Inferior parietal cortex (tissue), 1 donor: ENCODE measurements at regions not wholly inside any gene's neighbourhood (a gene's known extent, or its start where the extent isn't known, plus 50 kb on each side); places are given as distances from the start of the nearest gene placed in this dataset.

Experiments
- DNase-seq: peaks from one replicate; pipeline ENCODE4 v3.0.0-alpha.2; 2016; ENCODE audit errors: extremely low spot score

DNA sequence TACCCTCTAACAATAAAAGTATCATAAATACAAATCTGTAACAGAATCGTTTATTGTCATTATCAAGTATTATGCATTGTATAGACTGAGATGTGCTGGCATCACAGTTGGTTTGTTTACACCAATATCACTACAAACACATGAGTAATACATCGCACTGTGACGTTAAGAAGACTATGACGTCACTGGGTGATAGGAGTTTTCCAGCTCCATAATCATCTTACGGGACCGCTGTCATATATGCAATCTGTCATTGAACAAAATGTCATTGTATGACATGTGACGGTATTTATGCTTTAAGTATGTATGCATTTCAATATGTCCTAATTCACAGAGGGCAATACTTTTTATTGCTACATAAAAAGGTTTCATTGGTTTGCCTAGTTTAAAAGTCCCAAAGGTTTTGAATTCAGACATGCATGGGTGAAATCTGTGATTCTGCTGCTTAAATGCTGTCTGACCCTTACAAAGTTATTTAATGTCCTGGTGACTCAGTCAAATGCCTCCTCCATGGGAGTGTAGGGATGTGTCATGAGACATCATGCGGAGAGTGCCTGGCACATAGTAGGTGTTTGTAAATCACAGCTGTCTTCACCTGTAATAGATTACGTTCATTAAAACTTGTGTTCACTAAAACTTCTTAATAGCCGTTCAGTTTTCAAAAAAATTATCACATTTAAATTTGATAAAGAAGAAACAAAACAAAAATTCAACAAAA is 160.7 kb upstream of the PDE10A start:
- no peak for DNase-seq

DNA sequence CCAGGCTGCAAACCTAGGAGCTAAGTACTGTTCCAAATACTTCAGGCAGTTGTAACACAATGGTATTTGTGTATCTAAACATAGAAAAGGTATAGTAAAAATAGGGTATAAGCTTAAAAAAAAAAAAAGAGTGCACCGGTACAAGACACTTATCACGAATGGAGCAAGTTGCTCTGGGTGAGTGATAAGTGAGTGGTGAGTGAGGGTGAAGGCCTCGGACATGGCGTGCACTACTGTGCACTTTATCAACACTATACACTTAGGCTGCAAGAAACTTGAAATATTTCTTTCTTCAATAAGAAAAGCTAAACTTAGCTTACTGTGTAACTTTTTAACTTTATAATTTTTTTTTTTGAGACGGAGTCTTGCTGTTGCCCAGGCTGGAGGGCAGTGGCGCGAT is 159.5 kb upstream of the PDE10A start:
- no peak for DNase-seq

DNA sequence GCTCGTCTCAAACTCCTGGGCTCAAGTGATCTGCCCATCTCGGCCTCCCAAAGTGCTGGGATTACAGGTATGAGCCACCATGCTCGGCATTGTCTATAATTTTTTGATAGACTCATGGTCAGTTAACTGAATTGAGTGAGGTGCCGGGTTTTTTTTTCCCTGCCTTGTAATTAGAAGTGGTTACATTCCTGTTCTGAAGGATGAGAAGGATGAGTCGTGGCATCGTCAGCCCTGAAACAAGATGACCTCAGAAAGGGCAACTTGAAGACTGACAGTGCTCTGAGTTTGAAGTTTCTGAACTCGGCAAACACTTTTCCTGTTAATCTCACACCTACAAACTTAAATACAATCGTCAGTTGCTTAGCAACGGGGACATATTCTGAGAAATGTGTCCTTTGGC is 158.7 kb upstream of the PDE10A start:
- no peak for DNase-seq

DNA sequence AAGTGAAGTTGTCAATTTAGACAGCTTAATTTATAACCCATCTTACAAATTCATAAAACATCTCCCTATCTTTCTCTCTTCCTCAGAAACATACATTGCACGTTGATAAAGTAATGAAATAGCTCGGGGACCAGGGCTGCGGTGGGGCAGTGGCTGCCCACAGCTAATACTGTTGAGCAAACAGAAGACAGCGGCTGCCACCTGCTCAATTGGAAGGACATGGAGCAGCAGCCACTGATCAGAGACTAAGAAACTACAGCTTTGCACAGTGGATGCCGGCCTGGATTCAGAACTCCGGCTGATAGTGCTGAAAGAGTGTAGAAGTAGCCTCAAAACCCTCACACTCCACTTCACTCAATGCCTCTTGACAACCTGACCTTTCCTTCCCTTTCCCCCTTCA is 157.9 kb upstream of the PDE10A start:
- no peak for DNase-seq

DNA sequence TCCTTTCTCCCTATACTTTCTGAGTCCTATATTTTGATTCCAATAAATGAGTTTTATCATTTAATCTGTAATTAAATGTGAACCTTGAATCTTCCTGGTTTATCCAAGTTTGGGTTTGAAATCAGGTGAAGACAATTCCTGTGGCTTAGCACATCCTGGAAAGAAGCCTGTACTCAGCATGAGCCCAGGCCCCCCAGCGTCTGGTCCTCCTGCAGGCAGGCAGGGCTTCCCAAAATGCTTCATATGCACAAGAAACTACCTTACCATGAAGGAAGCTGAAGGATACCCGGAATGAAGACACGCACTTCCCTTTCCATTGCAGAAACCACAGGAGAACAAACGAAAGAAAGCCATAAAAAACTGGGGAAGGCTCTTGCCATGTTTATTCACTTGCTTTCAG is 157.4 kb upstream of the PDE10A start:
- DNase-seq: no peak

DNA sequence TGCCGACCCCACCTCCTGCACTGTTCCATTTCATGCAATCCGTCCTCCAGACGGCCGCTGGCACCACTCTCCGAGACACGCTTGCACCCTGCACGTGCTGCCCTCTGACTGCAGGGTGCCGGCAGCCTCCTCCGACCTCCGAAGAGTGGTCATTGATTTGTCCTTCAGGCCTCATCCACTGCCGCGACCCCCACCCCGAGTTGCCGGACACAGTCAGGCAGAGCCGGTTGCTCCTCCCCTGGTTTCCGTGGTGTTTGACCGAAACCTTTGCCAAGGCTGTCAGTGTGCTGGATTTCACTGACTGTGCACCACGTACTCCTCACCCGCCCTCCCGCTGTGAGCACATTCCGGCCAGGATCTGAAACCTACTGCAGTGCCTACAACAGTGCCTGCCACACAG is 156.4 kb upstream of the PDE10A start:
- DNase-seq: no peak

DNA sequence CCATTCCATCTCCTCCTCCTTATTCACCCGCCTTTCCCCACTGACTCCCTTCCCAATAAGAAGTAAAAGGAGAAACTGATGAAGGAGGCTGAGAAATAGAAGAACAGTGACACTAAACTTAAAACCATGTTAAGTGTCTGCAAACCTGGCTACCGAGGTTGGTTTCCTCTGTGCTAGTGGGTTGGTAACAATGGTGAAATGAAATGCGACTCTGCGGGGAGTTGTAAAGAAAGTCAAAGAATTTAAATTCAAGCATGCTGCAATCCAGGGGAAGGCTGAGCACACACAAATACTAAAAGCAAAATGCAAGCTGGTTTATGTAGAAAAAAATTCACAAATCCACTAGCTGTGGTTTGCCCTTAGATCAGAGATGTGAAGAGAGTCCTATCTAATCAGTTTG is 155.2 kb upstream of the PDE10A start:
- no peak for DNase-seq

DNA sequence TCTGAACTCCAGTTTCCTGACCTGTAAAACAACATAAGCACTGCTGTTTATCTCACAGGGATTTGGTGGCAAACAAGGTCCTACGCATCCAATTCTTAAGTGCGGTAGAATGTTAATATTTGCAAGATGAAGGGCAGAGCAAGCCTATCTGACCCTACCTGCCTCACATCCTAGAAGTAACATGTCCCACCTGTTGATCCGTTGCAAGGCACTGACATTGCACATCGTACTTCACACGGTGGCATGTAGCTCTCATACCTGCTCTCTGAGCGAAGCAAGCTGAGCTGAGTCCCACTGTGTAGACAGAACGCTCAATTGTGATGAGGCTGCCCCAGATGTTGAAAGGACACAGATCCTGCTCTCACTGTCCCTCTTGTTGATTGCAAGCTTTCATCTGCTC is 154.7 kb upstream of the PDE10A start:
- no peak for DNase-seq

DNA sequence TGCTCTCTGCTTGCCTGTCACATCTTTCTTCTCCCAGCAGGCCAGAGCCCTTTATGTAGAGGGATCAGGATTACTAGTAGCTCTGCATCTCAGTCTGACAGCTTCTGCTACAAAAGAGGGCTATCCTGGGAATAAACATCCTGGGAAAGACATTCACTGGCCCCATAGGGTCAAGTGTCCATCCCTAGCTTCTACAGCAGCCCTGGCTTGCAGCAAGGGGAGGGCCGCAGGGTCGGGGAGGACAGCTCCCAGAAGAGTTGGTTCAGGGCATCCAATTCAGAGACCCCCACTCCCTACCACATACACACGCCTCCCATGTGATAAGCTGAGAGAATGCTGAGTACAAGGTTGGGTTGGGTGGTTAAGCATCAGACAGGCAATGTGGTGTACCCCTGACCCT is 154.1 kb upstream of the PDE10A start:
- DNase-seq: no peak

DNA sequence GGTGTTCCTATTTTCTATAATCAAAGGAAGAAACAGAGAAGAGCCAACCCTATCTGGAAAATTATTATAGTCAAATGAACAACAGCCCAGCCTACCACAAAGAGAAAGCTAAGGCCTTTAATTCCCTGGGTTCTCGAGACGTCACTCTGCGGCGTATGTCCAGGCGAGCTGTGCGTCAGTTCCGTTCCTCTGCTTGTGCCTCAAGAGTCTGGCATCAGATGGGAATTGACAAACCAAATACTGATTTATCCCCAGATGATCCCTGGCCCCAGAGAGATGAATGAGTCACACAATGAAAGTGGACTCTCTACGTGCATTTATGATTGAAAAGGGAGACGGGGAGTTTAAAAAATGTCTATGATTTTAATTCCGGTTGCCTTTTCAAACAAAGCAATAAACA is 151.6 kb upstream of the PDE10A start:
- no peak for DNase-seq

DNA sequence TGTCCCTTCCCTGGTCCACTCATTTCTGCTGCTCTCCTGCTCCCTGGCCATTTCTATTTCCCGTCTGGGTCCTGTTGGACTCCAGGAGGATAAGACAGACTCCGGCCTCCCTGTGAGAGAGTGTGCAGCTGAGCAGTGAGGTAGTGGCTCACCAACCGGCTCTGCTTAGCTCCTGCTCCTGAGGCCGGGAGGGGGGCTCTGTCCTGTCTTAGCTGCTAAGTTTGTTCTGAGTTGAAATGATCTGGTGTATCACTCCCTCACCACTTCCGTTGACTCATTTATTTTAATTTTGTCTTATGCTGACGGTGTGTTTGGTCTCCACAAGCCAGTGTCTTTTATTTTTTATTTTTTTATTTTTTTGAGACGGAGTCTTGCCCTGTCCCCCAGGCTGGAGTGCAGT is 148.5 kb upstream of the PDE10A start:
- no peak for DNase-seq

DNA sequence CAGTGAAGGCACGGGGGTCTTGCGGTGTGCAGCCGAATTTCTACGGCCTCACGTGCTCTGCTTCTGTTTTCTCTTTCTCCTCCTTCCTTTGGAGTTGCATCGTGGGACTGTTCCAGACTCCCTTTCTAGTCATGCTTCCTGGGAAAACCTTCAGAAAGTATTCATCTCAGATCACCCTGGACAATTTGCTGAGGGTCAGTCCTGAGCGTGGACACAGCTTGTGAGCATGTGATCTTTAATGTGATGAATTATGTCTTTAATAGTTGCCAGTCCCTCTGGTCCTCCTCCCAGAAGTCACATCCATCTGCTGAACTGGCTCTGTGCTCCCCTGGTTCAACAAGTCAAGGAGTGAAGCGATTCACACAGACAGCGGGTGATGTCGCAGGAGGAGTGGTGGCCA is 145.0 kb upstream of the PDE10A start:
- DNase-seq: no peak

DNA sequence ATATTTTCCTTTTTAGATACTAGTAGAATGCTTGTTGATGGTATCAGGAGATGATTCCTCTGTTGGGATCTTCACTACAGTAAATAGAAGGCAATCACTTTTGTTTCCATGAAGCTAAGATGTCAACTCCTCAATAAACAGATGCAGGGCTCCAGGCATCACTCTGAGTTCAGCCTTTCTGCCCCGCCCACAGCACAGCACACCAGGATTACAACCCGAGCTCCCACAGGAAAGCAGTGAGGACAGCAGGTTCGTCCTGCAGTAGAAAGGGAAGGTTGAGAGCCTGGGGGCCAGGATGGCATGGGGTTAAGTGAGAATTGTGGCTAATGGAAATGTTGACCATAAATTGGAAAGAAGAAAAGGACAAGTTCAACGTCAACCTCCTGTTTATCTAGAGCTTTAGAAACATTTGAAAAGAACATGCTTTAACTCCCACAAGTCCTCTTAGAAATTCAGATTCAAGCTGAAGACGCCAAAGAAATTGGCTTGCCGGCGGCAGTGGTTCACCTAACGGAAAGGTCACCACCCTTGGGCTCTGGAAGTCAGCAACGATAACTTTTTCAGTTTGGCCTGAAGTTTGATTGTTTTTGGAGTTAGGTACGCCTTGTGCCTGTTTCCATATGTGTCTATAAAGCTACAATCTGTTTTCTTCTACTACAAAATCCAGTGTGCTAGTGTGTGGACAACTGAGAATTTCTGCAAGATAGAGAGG is 144.4 kb upstream of the PDE10A start:
- no peak for DNase-seq

DNA sequence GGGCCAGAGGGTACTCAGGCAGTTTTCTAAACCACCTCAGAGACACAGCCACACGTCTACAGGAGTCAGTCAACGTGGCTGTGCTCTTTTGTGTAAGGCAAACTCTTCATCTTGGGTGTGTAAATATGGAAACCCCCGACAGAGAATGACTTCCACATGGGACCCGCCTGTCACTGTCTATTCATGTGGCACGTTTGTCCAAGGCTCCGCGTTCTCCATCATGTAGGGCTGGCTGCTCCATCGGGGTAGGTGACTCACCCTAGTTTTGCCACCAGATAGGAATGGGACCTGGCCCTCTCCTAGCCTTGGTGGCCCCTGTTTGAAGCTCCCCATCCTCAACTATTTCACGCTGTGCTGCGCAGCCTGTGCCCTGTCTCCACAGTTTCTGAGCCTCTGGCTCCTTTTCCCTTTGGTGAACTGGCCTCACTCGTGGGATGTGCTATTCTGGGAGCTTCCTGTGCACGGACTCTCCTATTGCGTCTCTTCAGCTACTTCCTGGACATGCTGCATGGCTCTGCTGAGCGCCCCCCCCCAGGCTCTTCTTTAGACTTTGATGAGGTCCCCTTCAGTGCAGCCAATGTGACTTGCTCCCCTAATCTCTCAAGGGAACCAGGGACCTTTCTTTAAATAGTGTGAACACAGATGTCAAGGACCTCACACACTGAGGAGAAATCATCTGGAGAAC is 143.2 kb upstream of the PDE10A start:
- DNase-seq: no peak

DNA sequence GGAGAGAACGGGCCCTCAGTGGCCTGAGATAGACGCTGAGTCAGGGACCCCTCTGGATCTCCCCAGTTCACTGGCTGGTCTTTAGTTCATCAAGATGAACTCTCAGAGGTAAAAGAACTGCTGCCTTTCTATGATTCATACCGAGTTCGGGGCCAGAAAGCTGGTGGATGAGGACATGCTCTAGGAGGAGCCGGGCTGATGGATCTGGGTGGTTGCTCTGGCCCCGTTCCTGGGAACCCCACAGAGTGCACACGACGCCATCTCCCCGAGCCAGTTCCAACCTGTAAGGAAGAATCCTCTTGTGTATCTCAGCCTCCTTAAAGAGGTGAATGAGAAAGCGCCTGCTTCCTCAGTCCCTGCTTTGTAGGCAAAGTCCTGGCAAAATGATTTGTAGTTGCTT is 142.6 kb upstream of the PDE10A start:
- DNase-seq: no peak

DNA sequence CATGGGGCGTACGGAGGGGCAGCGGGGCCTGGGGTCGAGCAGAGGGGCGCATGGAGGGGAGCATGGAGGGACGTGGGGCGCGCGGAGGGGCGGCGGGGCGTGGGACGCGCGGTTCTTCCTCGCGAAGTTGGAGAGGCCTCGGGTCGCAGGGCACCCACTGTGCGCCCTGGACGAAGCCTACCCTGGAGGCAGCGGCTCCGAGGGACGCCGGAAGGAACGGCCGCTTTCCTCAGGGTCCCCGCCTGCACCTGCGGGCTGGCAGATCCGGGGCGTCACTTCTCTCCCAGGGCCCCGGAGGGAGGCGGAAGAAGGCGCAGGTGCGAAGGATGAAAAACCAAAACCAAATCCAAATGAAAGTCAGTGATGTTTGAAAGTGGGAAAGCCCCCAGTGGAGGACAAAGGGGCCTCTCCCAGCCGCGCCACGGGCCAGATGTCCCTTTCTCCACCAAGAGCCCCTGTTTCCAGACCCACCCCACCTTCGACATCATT is 142.1 kb upstream of the PDE10A start:
- no peak for DNase-seq

DNA sequence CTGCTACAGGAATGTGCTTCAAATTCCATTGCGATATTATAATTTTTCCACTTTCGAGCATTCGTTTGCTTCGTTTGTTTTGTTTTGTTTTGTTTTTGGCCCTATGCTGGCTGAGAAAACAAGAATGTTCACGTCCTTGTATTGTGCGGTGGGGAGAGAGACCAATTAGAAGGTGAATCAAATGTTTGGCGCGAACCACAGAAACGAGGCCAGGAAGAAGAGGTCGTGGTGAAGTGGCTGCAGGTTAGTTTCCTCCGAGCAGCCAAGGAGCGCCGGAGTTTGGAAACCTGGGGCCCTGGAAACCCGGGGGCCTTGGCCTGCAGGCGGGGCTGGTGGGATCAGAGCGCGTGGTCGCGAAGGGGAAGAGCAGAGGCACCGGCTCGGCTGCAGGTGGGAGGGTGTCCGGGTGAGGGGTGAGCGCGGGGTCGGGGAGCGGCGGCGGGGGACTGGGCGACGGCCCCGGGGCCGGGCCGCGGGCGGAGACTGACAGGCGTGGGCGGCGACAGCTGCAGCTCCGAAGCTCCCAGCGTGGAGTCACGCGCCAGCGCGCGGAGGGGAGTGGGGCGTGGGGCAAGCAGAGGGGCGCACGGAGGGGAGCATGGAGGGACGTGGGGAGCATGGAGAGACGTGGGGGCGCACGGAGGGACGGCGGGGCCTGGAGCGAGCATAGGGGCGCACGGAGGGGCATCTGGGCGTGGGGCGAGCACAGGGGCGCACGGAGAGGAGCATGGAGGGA is 141.5 kb upstream of the PDE10A start:
- no peak for DNase-seq

DNA sequence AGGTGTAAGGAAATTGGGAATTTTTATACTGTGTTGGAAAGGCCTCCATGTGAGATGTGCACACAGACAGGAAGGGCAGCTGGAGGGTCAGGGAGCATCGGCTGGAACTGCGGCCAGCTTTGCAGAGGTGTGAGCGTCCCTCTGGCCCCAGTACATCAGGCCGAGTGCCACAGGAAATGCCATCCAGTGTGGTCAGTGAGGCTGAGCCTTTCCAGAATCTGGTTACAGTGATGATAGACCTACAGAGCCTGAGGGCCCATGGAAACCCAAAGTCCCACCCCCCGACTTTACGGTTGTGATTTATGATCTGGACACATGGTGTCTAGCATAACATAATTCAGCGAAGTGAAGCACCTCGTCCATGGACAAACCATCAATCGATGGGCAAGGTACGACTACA is 137.3 kb upstream of the PDE10A start:
- DNase-seq: no peak

DNA sequence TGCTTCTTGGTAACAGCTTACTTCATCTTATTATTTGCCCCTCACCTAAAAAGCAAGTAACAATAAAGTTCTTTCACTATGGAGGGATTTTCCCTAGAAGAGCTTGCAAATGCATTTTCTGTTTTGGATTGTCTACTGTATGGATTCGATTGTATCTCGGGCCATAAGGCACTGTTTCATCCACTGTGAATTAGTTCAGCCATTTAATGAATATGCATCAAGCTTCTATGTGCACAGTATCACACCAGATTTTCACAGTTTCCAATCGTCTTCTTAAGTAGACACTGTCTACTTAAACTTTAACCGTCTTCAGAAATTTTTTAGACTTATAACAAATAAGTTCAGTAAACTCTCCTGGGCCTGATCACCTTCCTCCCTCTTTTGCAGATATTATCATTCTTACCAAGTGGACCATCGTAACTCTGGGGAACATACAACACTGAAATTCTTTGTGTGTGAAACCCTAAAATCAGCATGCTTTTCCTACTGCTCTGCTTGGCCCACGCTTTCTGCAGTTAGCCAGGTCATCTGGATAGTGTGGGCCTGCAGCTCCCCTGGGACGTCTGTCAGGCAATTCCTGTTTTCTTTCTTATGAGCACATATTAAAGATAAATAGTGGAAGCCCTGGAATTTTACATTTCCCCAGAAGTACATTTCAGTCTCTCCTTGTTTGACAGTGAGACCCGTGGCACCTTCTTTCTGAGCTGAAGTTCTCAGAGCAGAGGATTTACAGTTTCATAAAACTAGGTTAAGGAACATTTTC is 136.5 kb upstream of the PDE10A start:
- DNase-seq: no peak

DNA sequence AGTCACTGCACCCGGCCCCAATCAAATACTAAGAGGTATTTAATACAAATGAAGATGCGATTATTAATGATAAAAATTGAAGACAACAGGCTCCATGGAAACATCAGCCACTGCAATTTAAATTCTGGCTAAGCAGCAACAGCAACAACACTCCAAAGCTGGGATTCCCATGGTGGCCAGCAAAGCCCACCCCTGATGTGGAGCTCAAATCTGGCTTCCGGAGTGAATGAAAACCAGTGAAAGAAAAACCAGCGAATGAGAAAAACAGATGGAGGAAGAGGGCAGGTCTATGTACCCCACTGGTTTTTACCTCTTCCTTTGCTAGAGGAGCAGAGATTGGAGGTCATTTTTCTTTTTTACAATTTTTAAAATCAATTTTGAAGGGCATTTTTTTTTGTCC is 135.9 kb upstream of the PDE10A start:
- DNase-seq: no peak

DNA sequence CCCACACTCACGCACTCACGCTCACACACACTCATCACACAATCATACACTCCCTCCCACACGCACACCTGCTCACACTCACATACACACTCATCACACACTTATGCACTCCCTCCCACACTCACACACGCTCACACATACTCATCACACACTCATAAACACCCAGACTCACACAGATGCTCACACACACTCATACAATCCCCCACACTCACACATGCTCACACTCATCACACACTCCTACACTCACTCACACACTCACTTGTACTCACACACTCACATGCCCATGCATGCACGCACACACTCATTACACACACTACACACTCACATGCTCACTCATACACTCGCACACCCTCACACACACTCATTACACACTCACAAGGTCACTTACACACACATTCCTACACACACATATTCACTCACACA is 131.1 kb upstream of the PDE10A start:
- DNase-seq: no peak
